NAMALWA (cell line): ENCODE measurements at regions not wholly inside any gene's neighbourhood (a gene's known extent, or its start where the extent isn't known, plus 50 kb on each side); places are given as distances from the start of the nearest gene placed in this dataset.

ENCODE experiments used
- DNase-seq: peaks from one replicate; pipeline ENCODE4 v3.0.0-alpha.2; 2015; ENCODE audit warnings: low spot score

DNA sequence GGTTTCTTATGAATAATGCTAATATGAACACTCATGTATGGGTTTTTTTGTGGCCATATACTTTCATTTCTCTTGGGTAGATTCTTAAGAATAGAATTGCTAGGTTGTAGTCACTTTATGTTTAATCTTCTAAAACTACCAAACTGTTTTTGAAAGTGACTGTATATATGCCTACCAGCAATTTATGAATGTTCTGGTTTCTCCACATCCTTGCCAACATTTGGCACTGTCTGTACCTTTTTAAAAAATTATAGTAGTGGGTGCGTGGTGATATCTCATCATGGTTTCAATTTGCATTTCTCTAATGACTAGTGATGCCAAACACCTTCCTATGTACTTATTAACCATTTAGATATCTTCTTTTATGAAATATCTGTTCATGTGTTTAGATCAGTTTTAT, 110.6 kb upstream of the RIOK3 start:
- DNase-seq: no peak

DNA sequence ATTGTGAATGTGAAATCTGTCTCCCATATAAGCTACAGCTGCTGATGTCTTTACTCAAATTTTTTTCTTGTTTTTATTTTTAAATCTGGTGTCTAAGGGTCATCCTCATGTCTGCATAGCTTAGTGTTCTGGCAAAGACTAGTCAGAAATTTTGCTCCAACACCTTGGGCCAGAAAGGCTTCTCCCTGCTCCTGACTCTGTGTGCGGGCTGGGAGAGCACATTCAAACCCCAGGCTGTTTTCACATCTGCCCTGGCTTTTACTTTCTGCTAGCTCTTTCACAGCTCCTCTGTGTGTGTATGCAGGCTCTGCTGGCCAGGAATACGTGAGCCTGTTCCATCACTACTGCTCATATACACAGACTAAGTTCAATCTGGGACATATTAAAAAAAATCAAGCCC, 102.9 kb upstream of the RIOK3 start:
- no peak for DNase-seq

DNA sequence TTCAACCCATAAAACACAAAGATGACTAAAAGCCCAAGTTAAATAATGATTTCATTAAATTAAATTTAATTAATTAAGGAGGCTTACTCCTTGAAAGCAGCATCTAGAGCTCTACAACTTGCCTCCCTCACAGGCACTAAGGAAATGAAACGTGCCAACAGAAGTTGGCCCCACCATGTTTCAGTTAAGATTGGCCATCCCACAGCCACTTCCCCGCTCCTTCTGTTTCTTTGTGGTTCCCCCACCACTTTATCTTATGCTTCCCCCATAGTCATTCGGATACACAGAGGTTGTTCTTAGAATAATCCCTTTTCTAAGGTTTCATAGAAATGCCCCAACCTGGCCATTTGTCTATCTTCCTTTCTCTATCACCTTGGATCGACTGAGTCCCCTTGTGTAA, 101.6 kb upstream of the RIOK3 start:
- DNase-seq: no peak

DNA sequence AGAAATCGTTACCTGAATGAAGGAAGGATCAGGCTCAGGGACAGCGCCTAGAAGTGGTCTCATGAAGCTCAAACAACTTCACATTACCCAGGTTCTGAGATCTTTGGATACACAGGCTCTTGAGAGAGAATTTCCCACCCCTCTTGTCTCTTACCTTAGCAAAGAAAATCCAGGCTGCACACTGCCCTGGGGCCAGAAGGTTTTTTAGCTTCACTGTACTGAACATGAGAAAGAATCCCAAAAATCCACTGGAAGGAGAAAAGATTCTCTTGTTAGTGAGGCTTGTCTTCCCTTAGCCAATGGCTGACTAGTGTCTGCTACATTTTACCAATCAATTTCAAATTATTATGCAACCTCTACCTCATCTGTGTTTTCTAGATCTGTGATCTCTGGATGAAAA, 101.0 kb upstream of the RIOK3 start:
- no peak for DNase-seq

DNA sequence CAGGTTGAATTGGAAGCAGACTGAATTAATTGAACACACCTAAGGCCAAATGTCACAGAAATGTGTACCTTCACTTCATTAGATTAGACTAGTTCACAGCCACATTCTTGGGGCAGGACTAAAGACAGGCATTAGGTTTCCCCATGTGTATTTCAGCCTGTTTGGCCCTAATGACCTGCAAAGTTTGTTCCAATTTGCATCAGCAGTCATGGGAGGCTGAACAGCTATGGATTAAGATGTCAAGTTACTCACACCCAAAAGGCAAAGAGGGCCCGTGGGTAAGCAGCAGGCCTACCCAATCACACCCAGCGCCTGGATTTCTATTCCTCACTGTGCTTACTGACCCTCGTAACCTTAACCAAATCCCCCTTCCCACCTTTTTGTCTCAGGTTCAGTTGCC, 99.6 kb upstream of the RIOK3 start:
- DNase-seq: peak; percentile 12

DNA sequence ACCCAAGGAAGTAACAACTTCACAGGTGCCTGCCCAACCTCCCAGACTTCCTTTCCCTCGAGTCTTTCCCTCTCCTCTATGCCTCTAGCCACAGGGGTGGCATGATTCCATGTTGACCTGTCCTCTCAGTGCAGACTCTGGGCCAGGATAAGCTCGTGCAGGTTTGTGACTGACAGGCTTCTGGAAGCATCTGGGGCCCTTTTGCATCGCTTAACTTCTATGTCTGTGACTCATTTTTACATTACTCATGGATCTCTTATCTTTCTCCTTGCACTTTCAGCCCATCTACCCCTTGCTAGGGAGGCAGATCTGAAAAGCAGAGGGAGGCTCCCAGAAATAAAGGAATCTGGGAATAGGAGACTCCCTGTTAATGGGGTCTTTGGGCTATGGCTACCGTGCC, 98.5 kb upstream of the RIOK3 start:
- DNase-seq: no peak

DNA sequence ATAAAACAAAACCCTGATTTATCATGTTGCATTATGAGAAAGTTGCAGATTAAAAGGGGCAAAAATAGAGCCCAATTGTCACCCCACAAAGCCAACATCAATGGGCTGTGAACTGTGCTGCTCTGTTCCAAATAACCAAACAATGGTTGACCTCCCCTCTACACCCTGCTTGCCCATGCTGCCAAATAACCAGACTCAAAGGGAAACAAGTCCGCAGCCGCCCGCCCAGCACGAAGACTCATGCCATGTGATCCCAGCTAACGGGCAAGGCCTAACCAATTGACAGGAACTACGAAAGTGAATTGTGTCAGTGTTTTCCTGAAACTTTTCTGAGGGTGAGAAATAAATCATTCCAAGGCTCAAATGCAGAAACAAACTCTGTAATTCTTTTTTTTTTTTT, 97.9 kb upstream of the RIOK3 start:
- DNase-seq: no peak

DNA sequence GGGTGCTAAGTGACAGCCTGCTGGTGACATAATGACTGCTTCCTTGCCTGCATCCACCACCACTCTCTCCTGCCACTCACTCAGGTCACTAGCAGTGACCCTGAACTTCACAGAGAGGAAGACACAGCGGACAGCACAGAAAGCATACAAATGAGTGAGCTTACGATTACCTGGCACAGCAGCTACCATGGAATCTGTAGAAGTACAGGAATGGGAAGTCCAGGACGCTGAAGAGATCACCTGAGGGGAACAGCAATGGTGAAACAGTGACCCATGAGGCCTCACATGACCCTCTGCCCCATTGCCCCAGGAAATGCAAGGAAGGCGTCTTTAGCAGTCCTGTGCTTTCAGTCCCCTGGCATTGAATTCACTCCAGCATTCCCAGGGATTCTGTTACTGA, 96.7 kb upstream of the RIOK3 start:
- DNase-seq: no peak

DNA sequence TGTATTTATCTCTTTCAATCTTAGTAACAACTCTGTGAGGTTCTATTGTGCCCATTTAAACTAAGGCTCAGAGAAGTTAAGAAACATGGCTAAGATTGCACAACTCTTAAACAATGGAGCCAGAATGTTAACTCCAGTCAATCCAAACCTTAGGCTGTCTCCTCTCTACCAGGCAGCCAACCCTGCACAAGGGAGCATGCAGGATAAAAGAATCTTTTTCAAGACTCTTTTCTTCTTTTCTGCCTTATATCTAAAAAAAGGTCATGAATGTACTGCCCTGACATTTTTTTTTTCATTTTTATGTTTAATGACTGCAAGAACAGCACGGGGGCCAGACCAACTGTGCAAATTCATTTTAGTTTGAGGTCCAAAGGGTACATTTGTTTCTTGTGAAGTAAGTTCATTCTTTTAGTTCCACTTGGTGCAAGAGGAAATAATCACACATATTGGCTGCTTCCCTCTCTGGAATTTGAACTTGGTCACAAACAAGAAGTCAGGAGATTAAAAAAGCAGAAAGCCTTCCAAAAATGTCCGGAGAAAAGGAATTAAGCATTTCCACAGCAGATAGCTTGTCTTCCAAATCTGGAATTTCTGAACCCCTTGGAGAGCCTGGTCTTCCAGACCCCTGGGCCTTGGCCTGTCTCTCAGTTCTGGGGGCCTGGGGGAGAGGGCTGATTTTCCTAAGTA, 96.0 kb upstream of the RIOK3 start:
- DNase-seq: no peak

DNA sequence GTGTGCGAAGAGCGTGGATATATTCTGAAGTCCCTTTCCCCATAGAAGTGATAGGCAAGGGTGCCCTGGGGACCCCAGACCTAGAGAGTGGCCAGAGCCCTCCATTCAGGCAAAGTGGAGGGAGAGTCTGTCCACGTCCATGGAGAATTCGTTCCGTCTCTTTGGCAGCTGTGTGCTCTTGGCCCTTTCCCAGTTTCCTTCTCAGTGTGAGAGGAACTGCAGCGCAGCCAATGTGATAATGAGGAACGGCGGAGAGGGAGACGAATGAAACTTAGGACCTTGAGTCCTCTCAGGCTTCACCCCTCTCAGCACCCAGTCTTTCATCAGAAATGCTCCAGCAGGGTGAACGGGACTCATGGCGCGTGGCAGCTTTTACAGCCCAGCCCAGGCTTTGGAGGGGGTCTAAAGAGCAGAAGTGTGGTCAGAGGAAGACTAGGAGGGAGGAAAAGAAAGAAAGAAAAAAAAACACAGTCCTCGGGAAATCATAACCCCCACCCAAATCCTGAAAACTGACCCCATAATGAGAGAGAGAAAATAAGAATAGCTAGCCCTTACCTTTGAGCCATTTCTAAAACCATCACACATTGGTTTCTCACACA, 95.0 kb upstream of the RIOK3 start:
- DNase-seq: no peak

DNA sequence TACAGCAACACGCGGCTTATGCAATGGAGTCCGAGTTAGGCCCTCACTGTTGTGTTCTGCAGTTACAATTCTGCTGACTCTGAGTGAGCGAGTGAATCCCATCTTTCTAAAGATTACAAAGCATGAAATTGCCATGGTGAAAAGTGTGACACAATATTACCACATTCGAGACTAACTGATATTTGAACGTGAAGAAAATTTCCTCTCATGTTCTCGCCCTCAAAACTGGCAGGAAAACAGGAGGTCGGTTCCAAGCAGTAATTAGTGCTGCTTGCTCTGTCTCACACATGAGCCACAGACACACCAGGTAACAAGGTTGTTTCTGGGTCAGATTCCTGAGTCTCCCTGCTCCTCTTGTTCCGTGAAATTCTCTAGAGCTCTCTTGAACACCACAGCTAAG, 93.7 kb upstream of the RIOK3 start:
- DNase-seq: no peak

DNA sequence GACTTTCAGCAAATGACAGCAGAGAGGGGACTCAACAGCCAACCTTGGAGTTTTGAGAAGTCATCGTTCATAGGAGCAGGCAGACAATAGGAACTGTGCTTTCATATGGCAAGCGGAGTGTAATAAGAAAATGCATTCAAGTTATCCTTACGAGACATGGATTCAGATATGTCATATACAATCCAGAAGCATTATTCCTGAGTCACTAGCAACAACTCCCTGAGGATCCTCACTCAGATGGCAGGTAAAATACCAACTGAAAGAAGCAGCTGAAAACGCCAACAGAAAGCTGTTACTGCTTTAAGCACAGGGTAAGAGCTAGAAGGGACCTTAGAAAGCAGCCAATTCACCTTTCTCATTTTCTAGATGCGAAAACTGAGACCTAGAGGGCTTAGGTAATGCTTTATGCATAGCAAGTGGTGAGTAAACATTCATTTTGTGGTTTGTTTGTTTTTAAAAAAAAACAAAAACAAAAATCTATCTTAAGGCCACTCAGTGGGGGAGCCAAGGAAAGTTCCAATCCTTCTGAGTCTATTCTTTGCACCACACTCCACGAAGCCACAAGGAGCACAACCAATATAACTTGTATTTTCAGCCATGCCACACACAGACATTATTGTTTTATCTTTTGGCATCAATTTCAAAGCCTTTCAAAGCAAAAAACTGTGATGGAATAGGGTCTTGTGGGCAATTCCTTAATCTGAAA, 89.1 kb upstream of the RIOK3 start:
- no peak for DNase-seq

DNA sequence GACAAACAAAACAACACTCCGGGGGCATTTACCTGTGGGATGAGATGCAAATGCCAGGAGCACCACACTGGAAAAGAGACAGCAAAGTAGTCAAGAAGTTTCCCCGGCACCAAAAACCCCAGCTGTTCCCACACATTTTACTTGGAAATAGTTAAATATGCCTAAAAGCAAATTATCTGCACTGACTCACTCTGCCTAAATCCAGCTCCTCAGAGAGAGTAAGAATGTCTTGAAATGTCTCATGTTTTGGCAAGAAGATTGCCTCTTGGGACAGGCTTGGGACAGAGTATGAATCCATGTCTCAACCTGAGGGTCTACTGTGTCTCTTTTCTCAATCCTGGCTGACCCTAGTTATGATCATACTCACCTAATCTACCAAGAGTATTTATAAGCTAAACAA, 87.5 kb upstream of the RIOK3 start:
- DNase-seq: no peak

DNA sequence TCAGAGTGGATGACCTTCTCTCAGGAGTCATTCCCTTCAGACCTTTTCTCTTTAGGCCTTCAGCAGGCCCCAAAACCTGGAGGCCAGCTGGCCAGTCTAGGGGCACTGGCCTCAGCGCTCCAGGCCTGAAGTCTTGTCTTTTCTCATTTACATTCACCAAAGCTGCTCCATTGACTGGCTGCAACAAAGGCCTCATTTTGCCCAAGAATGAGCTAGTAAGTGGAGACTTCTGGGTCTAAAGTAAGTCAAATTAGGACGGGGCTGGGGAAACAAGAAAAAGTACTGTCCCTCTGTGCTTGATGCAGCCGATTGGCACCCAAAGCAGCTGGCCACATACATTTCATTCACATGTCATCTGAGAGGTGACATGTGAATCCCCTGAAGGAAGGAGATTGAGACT, 83.8 kb upstream of the RIOK3 start:
- DNase-seq: no peak

DNA sequence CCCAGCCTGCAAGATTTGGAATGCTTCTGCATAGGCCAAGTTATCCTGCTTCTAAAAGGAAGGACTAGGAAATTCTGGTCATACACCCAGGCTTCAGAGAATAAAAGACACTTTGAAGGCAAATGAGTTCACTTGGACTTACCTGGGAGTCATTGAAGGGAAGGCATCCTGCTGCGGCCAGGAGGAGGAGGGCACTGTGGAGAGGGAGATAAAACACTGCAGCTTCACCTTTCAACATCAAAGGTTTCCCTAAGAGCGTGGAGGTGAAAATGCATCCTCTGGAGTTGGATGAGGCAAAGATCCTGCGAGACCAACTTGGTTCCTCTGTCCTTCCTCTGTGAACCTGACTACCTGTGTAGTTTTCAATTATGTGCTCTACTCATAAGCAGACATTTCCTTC, 79.5 kb upstream of the RIOK3 start:
- no peak for DNase-seq

DNA sequence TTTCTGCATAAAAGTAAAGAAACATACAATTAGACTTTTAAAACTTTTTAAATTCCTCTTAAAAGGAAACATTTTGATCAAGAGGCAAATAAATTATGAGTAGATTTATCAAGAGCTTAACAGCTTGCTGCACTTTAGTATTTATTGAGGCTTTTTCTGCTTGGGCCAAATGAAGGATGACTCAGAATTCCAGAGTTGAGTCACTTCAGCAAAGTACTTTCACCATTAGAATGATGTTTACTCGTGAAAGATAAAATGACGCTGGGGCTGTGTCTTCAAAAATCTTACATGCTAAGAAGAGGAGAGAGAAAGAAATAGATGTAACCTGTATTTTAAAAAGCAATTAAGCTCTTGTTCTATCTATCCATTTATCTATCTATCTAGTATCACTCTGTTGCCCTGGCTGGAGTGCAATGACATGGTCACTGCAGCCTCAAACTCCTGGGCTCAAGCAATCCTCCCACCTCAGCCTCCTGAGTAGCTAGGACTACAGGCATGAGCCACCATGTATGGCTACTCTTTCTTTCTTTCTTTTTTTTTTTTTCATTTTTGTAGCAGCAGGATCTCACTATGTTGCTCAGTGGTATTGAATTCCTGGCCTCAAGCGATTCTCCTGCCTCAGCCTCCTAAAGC, 75.3 kb upstream of the RIOK3 start:
- no peak for DNase-seq

DNA sequence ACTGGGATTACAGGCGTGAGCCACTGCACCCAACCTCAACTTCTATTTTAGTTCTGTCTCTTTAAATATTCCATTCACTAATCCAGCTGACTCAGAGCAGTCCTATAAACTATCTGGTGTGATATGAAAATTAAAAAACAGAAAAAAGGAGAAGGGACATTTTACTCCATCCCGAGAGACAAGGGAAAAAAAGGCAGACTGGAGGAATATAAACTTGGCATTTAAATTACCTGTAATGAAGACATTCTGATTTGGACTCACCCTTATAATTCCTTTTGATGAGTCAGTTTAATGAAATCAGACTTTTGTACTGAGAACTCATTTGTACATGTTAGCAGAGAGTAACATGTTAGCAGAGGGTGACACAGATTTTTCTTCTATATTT, 74.8 kb upstream of the RIOK3 start:
- no peak for DNase-seq

DNA sequence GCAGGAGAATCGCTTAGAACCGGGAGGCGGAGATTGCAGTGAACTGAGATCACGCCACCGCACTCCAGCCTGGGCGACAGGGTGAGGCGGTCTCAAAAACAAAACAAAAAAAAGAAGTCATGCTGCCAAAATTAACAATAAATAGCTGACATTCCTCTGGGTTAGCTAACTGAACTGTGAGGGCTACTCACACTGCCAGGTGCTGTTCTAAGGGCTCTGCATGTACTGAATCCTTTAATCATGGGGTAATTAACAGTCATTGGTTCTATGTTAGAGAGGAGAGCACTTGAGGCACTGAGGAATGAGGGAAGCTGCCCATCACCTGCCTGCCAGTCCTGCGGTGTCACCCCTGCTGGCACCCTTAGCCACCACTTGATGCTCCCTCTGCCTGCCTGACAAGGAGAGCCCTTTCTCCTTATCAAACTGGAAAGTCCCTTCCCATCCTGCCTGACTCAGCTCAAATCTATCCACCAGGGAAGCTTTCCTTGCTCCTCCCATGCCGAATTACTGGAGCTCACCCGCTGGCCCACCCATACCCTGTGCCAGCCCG, 73.0 kb upstream of the RIOK3 start:
- no peak for DNase-seq

DNA sequence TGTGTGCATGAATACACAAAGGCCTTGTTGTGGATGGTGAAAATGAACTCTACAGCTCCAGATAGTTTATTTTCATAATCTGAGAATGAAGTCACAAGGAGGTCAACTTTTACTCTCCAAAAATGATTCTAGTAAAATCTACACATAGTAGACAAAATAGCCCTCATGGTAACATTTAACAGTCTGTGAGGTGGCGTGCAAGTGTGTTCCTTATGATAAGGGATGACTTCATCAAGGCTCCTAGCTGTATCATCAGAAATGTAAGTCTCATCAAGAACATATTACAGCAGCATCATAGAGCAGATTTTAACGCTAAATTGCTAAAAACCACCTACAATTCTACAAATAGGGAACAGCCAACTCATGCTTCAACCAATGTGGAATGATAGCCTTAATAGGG, 72.3 kb upstream of the RIOK3 start:
- DNase-seq: no peak

DNA sequence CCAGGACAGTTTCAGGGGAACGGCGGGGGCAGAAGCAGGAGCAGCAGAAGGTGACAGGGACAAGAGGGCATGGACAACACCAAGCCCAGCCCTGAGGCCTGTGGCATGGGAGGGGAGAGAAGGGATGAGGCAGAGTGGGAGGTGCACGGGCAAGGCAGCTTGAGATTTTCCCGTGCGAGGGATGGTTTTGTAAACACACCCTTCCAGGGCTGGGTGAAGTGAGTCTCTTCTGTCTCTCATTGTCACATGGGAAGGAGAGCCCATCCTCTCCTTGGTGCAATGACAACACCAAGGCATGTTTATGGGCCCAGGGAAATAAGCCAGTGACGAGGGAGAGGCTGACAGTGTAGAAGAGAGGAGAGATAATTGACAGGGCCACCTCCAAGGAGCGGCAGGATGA, 69.6 kb upstream of the RIOK3 start:
- DNase-seq: no peak

DNA sequence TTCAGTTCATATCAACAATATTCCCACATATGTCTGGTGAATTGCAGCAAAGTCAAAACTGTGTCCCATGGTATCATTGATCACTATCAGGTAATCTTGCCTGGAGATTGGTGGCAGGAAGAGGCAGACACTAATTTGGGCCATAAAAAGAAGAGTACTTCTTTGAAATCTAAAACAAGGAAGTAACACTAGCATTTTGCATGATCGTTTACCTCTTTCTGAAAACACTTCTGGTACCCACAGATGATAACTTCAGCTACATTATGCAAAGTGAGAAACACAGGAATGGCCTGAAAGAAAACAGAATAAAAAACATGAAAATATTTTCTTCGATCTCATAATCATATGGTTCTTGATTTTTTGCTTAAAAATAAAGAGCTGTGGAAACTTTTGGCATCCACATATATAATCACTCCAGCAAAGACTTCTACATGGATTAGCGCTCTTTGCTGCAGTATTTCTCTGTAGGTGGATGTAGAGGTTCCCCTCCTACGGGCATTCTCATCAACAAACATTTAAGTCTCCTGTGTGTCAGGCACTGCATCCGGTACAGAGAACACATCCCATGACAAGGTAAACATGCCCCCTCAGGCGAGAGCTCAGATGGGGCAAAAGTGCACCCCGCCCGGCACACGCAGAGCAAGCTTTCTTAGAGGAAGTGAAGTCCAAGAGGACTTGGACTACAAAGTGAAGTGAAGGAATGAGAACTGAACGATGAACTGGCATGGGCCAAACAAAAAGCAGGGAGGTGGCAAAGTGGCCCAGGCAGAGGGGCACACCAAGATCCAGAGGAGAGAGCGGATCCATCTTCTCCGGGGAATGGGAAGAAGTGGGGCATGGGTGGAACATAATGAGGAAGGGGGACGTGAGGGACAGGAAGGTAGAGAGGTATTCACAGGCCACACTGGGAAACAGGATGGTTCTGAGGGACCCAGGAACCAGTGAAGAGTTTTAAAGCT, 68.0 kb upstream of the RIOK3 start:
- DNase-seq: peak; percentile 10

DNA sequence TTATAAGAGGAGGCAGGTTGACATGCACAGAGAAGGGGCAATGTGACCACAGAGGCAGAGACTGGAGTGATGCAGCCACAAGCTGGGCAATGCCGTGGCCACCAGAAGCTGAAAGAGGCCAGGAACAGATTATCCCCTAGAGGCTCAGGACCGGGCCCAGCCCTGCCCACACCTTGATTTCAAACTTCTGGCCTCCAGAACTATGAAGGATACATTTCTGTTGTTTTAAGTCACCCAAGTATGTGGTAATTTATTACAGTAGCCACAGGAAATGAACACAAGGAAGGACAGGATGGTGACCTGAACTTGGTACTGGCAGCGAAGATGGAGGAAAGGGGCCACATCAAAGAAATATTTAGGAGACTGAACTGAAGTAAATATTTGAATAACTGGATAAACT, 66.8 kb upstream of the RIOK3 start:
- DNase-seq: no peak
